Keratinocyte (primary cell): ENCODE measurements at regions not wholly inside any gene's neighbourhood (a gene's known extent, or its start where the extent isn't known, plus 50 kb on each side); places are given as distances from the start of the nearest gene placed in this dataset.

ENCODE experiments used
- DNase-seq: peaks from one replicate; pipeline ENCODE4 v3.0.0-alpha.2; 2011; ENCODE audit warnings: low read depth, missing footprints, low spot score
- FAIRE-seq: peaks from 2 replicates; lab custom pipeline; 2011; peaks lifted over from hg19 to GRCh38; lab: Jason Lieb, UNC
- H2AFZ ChIP-seq: 2 replicates; pipeline ENCODE4 v1.6.0; 2012; ENCODE audit warnings: low read length, control low read depth, inconsistent platforms; ENCODE audit not compliant: control insufficient read depth
- H3K27ac ChIP-seq: 2 replicates; pipeline ENCODE4 v1.5.1; 2011; ENCODE audit warnings: low read length; ENCODE audit not compliant: control insufficient read depth, insufficient read depth
- H3K27me3 ChIP-seq: 3 replicates; pipeline ENCODE4 v1.6.0; 2011; ENCODE audit warnings: low read length; ENCODE audit not compliant: control insufficient read depth, insufficient read depth; ENCODE audit errors: extremely low read depth
- H3K36me3 ChIP-seq, 2 experiments: 2 replicates in 1 of 2; 3 replicates in 1 of 2; pipeline ENCODE4 v1.5.1; 2011; ENCODE audit warnings: low read length in 2 of 2, mild to moderate bottlenecking in 1 of 2; ENCODE audit not compliant: control insufficient read depth in 2 of 2, insufficient read depth in 2 of 2; ENCODE audit errors: extremely low read depth in 1 of 2
- H3K4me1 ChIP-seq: 3 replicates; pipeline ENCODE4 v1.5.1; 2011; ENCODE audit warnings: low read length; ENCODE audit not compliant: control insufficient read depth, insufficient read depth; ENCODE audit errors: extremely low read depth
- H3K4me2 ChIP-seq: 3 replicates; pipeline ENCODE4 v1.6.0; 2011; ENCODE audit warnings: low read depth, low read length; ENCODE audit not compliant: control insufficient read depth, insufficient read depth; ENCODE audit errors: extremely low read depth
- H3K4me3 ChIP-seq, 3 experiments: fragments of 200-600 bp in 1 of 3; sonication (generic) in 1 of 3; 2 replicates in 2 of 3; 3 replicates in 1 of 3; pipeline ENCODE4 v1.5.1; 2011 to 2016; ENCODE audit warnings: low read length in 3 of 3, mild to moderate bottlenecking in 3 of 3, control low read depth in 2 of 3, inconsistent platforms in 1 of 3, low read depth in 1 of 3, mixed read lengths in 1 of 3, mixed run types in 1 of 3, moderate library complexity in 1 of 3; ENCODE audit not compliant: control insufficient read depth in 2 of 3, insufficient read depth in 2 of 3; ENCODE audit errors: extremely low read depth in 1 of 3
- H3K79me2 ChIP-seq: 2 replicates; pipeline ENCODE4 v1.6.0; 2012; ENCODE audit warnings: low read length; ENCODE audit not compliant: control insufficient read depth, insufficient read depth
- H3K9ac ChIP-seq: 3 replicates; pipeline ENCODE4 v1.6.0; 2011; ENCODE audit warnings: low read length; ENCODE audit not compliant: control insufficient read depth, insufficient read depth; ENCODE audit errors: extremely low read depth
- H3K9me1 ChIP-seq: 3 replicates; pipeline ENCODE4 v1.6.0; 2011; ENCODE audit warnings: low read length; ENCODE audit not compliant: control insufficient read depth, insufficient read depth; ENCODE audit errors: extremely low read depth
- H3K9me3 ChIP-seq: 2 replicates; pipeline ENCODE4 v1.5.1; 2012; ENCODE audit warnings: low read depth, low read length; ENCODE audit not compliant: control insufficient read depth
- H4K20me1 ChIP-seq: 3 replicates; pipeline ENCODE4 v1.6.0; 2011; ENCODE audit warnings: low read length; ENCODE audit not compliant: control insufficient read depth, insufficient read depth; ENCODE audit errors: extremely low read depth
- CTCF ChIP-seq, 3 experiments: IDR thresholded peaks in 1 of 3; conservative IDR thresholded peaks in 1 of 3; optimal IDR thresholded peaks in 1 of 3; 2 replicates in 2 of 3; 3 replicates in 1 of 3; pipeline versions ENCODE3 to v1.5.1; 2011; ENCODE audit warnings: low read length in 3 of 3, mild to moderate bottlenecking in 3 of 3, moderate library complexity in 2 of 3, control low read depth in 1 of 3, inconsistent platforms in 1 of 3; ENCODE audit not compliant: insufficient read depth in 2 of 3; ENCODE audit errors: extremely low read depth in 1 of 3
- EZH2 ChIP-seq: IDR thresholded peaks from one replicate; pipeline ENCODE4 v1.6.1; 2012; ENCODE audit warnings: inconsistent platforms, mild to moderate bottlenecking, low read length, moderate library complexity
- dilution Hi-C: fragments of 300-500 bp; cut with MboI; formaldehyde crosslinking; loops from one replicate; pipeline ENCODE4 v1.7.0; 2020; ENCODE audit warnings: low sequenced_read_pairs; ENCODE audit not compliant: extremely low pct_ligation_motif_present

- TF ChIP-seq EZH2, result no peak
- no peak for TF ChIP-seq CTCF (optimal IDR thresholded peaks at IDR 0.05 in 1 of 3, IDR thresholded peaks at IDR 0.05 in 1 of 3, conservative IDR thresholded peaks at IDR 0.05 in 1 of 3; ENCODE audit: extremely low read depth in 1 of 3, insufficient read depth in 2 of 3, low read length in 3 of 3)
- Histone ChIP-seq H4K20me1 (no peaks in the 10 kb centered on the region), H3K27me3 (no peaks in the 10 kb centered on the region), H3K79me2 (no peaks in the 10 kb centered on the region), H3K4me3 (no peak overlapping the region), H3K4me1 (peaks cover 23% of the 10 kb centered on the region), H3K9ac (no peak overlapping the region), H3K27ac (no peak overlapping the region), H2AFZ (no peak overlapping the region), H3K9me1 (no peaks in the 10 kb centered on the region), H3K4me2 (no peak overlapping the region), H3K36me3 (no peaks in the 10 kb centered on the region), H3K9me3 (no peaks in the 10 kb centered on the region)
- dilution Hi-C loops, result no loop called here
- DNase-seq (no peak), FAIRE-seq (no peak)
Measured at GRCh38 chr2:64829525-64829924, 159.7 kb upstream of the SLC1A4 start.

GRCh38 chr2:64831134-64831976 is 157.8 kb upstream of the SLC1A4 start:
- peak; percentile 80 for FAIRE-seq
- Histone ChIP-seq H3K36me3 (no peaks in the 10 kb centered on the region), H2AFZ (peak overlapping the region; percentile 78), H3K9ac (peak overlapping the region; percentile 46), H3K9me3 (no peaks in the 10 kb centered on the region), H3K4me3 (no peak overlapping the region), H4K20me1 (no peaks in the 10 kb centered on the region), H3K27me3 (no peaks in the 10 kb centered on the region), H3K4me1 (peaks cover 23% of the 10 kb centered on the region), H3K4me2 (peak overlapping the region; percentile 42), H3K27ac (peak overlapping the region; percentile 88), H3K9me1 (no peaks in the 10 kb centered on the region), H3K79me2 (no peaks in the 10 kb centered on the region)
- dilution Hi-C loops, result no loop called here
- peak; percentile 96 for DNase-seq
- TF ChIP-seq EZH2 (no peak), CTCF (optimal IDR thresholded peaks at IDR 0.05 in 1 of 3, IDR thresholded peaks at IDR 0.05 in 1 of 3, conservative IDR thresholded peaks at IDR 0.05 in 1 of 3; ENCODE audit: extremely low read depth in 1 of 3, insufficient read depth in 2 of 3, low read length in 3 of 3) (peak; percentile 81 to 99 (median 94))
